GM12865 (cell line): ENCODE measurements at regions not wholly inside any gene's neighbourhood (a gene's known extent, or its start where the extent isn't known, plus 50 kb on each side); places are given as distances from the start of the nearest gene placed in this dataset.
"Not testable (repeated sequence)": the region's sequence is repeated elsewhere in the genome, so short reads cannot be mapped to it uniquely, and the experiment has no call there.

Experiments
- DNase-seq: peaks from one replicate; pipeline ENCODE4 v3.0.0; 2010; ENCODE audit warnings: low read depth
- H3K4me3 ChIP-seq: 2 replicates; pipeline ENCODE4 v1.5.1; 2011; ENCODE audit warnings: mild to moderate bottlenecking, low read depth, low read length, control low read depth
- CTCF ChIP-seq: IDR thresholded peaks from 2 replicates; pipeline ENCODE4 v1.5.1; 2011; ENCODE audit warnings: low read length, control low read depth, low read depth, inconsistent platforms; ENCODE audit not compliant: insufficient read depth; ENCODE audit errors: missing control alignments

GRCh38 chr7:16094651-16095050 lies 326.7 kb downstream of the CRPPA start:
- TF ChIP-seq CTCF = no peak
- DNase-seq = no peak
- H3K4me3 ChIP-seq = no peak overlapping the region

- TF ChIP-seq CTCF = no peak
- DNase-seq = no peak
- no peak overlapping the region for H3K4me3 ChIP-seq
Measured at GRCh38 chr7:16092711-16093110, 328.6 kb downstream of the CRPPA start.

GRCh38 chr7:16091701-16092310 lies 329.5 kb downstream of the CRPPA start:
- H3K4me3 ChIP-seq = no peak overlapping the region
- no peak for DNase-seq
- TF ChIP-seq CTCF = no peak

- TF ChIP-seq CTCF = no peak
- H3K4me3 ChIP-seq = no peak overlapping the region
- DNase-seq = no peak
Measured at GRCh38 chr7:16089801-16090200, 331.5 kb downstream of the CRPPA start.

- no peak overlapping the region for H3K4me3 ChIP-seq
- DNase-seq = no peak
- no peak for TF ChIP-seq CTCF
Measured at GRCh38 chr7:16089191-16089590, 332.1 kb downstream of the CRPPA start.

GRCh38 chr7:16086743-16087142 lies 334.6 kb downstream of the CRPPA start:
- DNase-seq = no peak
- H3K4me3 ChIP-seq = no peak overlapping the region
- no peak for TF ChIP-seq CTCF

- H3K4me3 ChIP-seq, DNase-seq: not testable (repeated sequence)
Measured at GRCh38 chr7:16085780-16086179, 335.6 kb downstream of the CRPPA start.

- TF ChIP-seq CTCF = no peak
Measured at GRCh38 chr7:16084875-16085274, 336.5 kb downstream of the CRPPA start.

More at GRCh38 chr7:16084875-16085274, 336.5 kb downstream of the CRPPA start:
- H3K4me3 ChIP-seq = no peak overlapping the region
- DNase-seq = no peak
